ENCODE measurements at regions not wholly inside any gene's neighbourhood (a gene's known extent, or its start where the extent isn't known, plus 50 kb on each side); places are given as distances from the start of the nearest gene placed in this dataset.
"Not testable (repeated sequence)": the region's sequence is repeated elsewhere in the genome, so short reads cannot be mapped to it uniquely, and the experiment has no call there.

- TF ChIP-seq CTCF (IDR thresholded peaks at IDR 0.05; ENCODE audit: insufficient read depth, low read length, poor library complexity, severe bottlenecking); EZH2phosphoT487 (conservative IDR thresholded peaks at IDR 0.05; ENCODE audit: low read length): not testable (repeated sequence)
Observed at GRCh38 chr7:42718466-42718865, 193.4 kb downstream of the C7orf25 start.

All from SU-DHL-6 (cell line).